GM18498 (cell line): ENCODE measurements at regions not wholly inside any gene's neighbourhood (a gene's known extent, or its start where the extent isn't known, plus 50 kb on each side); places are given as distances from the start of the nearest gene placed in this dataset.

Source experiments
- ATAC-seq: cut with Tn5 transposase; IDR thresholded peaks from one replicate; pipeline ENCODE4 v1.9.1; 2021; ENCODE audit warnings: mild to moderate bottlenecking, moderate library complexity; ENCODE audit not compliant: unreplicated experiment

- ATAC-seq: no peak
Observed at GRCh38 chr4:62402088-62402806, 1202.1 kb downstream of the ADGRL3 start.

- peak; percentile 77 for ATAC-seq
Observed at GRCh38 chr4:62399242-62399641, 1199.1 kb downstream of the ADGRL3 start.

GRCh38 chr4:62398318-62398717 is 1198.2 kb downstream of the ADGRL3 start:
- ATAC-seq: no peak

- ATAC-seq: no peak
Observed at GRCh38 chr4:62394766-62395165, 1194.6 kb downstream of the ADGRL3 start.

- no peak for ATAC-seq
Observed at GRCh38 chr4:62387808-62388207, 1187.7 kb downstream of the ADGRL3 start.

GRCh38 chr4:62377700-62378099 is 1177.6 kb downstream of the ADGRL3 start:
- ATAC-seq: no peak

GRCh38 chr4:62377245-62377644 is 1177.1 kb downstream of the ADGRL3 start:
- no peak for ATAC-seq

- no peak for ATAC-seq
Observed at GRCh38 chr4:62366939-62367338, 1166.8 kb downstream of the ADGRL3 start.

- ATAC-seq: no peak
Observed at GRCh38 chr4:62360156-62360545, 1160.0 kb downstream of the ADGRL3 start.

- no peak for ATAC-seq
Observed at GRCh38 chr4:62359441-62360155, 1159.5 kb downstream of the ADGRL3 start.

- ATAC-seq: no peak
Observed at GRCh38 chr4:62344915-62345314, 1144.8 kb downstream of the ADGRL3 start.

- no peak for ATAC-seq
Observed at GRCh38 chr4:62344474-62344873, 1144.3 kb downstream of the ADGRL3 start.

- ATAC-seq: no peak
Observed at GRCh38 chr4:62342346-62342745, 1142.2 kb downstream of the ADGRL3 start.

- ATAC-seq: no peak
Observed at GRCh38 chr4:62328526-62328925, 1128.4 kb downstream of the ADGRL3 start.

- no peak for ATAC-seq
Observed at GRCh38 chr4:62327612-62328297, 1127.6 kb downstream of the ADGRL3 start.

- ATAC-seq: no peak
Observed at GRCh38 chr4:62324215-62324614, 1124.1 kb downstream of the ADGRL3 start.

- no peak for ATAC-seq
Observed at GRCh38 chr4:62320612-62321011, 1120.5 kb downstream of the ADGRL3 start.

GRCh38 chr4:62302710-62303109 is 1102.6 kb downstream of the ADGRL3 start:
- no peak for ATAC-seq

GRCh38 chr4:62301500-62301899 is 1101.4 kb downstream of the ADGRL3 start:
- ATAC-seq: no peak

- no peak for ATAC-seq
Observed at GRCh38 chr4:62293551-62293950, 1093.4 kb downstream of the ADGRL3 start.

- no peak for ATAC-seq
Observed at GRCh38 chr4:62292911-62293310, 1092.8 kb downstream of the ADGRL3 start.
